HG03342 (cell line): ENCODE measurements at regions not wholly inside any gene's neighbourhood (a gene's known extent, or its start where the extent isn't known, plus 50 kb on each side); places are given as distances from the start of the nearest gene placed in this dataset.

ENCODE experiments used
- ATAC-seq: cut with Tn5 transposase; IDR thresholded peaks from one replicate; pipeline ENCODE4 v1.9.1; 2021; ENCODE audit warnings: mild to moderate bottlenecking, moderate library complexity; ENCODE audit not compliant: unreplicated experiment

DNA sequence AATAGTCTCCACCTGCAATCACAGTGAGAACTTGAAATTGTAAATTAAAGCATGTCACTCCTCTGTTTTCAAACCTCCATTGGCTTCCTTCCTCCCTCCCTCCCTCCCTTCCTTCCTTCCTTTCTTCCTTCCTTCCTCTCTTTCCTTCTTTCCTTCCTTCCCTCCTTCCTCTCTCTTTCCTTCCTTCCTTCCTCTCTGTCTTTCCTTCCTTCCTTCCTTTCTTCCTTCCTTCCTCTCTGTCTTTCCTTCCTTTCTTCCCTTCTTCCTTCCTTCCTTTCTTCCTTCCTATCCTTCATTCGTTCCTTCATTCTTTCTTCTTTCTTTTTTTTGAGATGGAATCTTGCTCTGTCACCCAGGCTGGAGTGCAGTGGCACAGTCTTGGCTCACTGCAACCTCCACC lies 595.0 kb upstream of the ZNF608 start:
- ATAC-seq, result no peak

- ATAC-seq, result no peak
Measured at GRCh38 chr5:125343015-125343414, 596.6 kb upstream of the ZNF608 start.

DNA sequence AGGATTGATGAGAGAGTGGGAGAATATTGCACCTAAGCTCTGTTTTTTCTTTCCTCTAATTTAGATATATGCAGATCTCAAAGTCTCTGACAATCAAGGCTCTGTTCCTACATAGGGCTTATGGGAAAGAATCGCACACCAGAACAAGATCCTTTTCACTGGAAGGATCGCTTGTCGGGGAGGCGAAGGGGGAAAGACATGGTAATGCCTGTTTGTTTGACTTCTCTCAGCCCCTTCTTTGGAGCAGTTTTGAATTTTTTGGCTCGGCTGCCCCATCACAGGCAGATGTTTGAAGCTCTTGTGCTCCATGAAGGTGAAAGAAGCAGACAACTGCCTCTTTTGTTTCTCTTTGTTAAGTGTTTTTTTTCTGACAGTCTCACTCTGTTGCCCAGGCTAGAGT lies 599.9 kb upstream of the ZNF608 start:
- no peak for ATAC-seq

DNA sequence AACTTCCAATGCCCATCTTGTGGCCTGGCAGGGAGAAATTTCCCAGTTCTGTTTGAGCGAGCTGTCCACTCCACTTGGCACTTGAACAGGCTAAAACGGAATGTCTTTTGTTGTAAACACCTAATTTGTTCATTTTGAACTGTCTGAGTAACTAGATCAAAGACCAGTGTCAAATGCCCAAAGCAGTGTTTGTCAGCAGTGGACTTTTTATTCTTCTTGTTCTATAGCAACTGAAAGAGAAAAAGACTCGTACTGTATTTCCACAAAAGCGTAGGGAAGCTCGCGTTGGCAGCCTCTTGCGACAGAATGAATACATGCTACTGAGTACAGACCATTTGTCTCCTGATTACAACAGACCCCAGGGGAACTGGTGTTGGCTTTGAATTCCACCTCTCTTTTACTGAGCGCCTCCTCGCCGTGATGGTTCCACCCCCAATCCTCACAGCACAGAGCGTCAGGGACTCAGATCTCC lies 601.8 kb upstream of the ZNF608 start:
- no peak for ATAC-seq

DNA sequence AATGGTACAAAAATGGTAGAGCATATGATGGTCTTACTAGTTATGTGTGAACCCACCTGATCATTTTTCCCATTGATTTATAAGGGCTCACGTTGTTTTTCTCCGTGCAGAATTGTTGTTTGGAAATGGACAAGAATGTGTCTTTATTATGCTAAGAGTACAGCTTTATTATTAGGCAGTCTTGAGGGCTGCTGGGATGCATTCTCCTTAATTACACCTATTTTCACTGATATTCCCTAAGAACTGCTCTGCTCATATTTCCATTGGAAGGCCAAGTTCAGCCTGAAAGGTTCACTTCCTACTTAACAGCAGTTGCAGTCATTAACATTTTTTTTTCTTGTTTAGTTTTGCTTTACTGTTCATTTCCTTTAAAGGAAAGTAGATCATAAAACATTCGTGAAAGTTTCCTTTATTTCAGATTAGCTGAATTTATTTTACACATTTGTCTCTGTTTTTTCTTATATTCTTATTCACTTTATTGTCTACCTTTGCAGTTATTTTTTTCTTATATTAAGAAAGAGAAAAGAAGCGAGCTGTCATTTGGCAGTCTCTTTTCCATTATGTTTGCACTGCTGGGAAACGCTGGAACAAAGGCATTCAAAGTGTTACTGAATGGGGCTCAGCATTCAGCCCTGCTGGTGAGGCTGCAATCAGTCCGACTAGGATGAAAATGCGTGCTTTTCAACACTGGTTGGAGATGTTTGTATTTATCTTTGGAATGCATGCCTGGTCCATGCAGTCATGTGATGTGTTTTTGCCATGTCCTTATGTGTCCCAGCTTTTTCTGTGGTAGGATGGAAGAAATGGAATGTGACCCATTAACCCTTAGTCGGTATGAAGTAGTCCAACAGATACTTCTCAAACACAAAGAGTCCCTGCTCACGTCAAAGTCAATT lies 602.7 kb upstream of the ZNF608 start:
- no peak for ATAC-seq

DNA sequence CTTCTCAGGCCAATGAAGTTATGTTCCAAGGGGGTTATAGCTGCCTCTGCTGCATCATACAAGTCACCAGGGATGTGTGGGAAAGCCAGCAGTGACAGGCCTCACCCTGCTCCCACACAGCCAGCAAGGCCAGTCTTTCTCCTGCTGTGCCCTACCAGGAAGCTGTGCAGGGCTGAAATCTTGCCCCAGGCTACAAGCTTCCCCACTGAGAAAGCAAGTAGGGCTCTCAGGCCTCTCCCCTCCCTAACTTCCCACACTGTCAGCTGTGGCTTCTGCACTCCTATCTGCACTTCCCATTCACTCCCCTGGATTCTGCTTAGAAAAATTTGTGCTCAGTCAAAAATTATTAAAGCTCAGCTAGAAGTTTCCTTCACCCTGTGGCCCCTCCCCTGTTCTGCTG lies 611.2 kb upstream of the ZNF608 start:
- no peak for ATAC-seq

GRCh38 chr5:125365747-125366146 lies 619.3 kb upstream of the ZNF608 start:
- no peak for ATAC-seq

DNA sequence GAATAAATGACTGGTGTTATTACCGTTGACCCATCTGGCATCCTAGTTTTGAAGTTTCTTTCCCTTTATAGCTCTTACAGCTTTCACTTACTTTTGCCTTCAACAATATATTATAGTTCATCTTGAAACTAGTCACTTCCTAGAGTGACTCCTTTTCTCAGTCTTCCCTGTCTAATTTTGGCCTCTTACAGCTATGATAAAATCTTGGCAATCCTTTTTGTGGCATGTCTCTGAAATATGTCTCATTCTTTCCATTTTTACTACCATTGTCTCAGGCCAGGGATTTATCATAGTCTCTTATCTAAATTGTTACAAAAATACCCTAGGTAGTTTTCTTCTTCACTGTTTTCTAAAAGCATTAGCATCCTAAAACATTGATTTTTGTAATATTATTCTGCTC lies 621.3 kb upstream of the ZNF608 start:
- ATAC-seq, result no peak

DNA sequence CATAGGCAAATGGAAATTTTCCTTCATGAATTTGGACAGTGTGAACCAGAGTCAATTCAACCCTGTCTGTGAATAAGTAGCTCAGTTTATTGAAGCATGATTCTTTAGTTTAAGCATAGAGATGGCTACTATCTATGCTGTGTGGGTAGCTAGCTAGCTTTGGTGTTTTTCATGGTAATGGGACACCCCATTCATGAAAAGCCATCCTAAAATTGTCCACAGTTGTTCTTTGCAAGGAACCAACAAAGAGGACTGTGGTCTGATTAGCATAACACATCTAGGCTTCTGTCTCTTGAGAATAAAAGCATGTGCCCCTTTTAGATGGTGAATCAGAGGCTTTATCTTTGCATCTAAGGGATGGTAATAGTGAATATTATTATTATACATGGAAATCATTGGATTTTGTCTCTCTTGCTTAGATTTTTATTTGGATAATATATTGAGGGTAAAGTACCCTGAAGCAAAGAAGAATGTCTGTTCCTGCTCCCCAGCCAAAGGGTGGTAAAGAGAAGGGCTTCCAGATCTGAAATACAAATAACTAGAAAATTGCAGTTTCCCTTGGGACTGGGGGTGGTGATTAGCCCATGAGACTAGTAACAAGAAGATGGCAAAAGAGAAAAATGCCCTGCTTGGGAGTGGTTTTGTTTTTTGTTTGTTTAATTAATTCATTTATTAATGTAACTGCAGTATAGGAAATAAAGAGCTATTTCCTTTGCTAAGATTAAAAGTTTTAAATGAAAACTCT lies 624.2 kb upstream of the ZNF608 start:
- ATAC-seq, result no peak

GRCh38 chr5:125372694-125373631 lies 626.5 kb upstream of the ZNF608 start:
- no peak for ATAC-seq

GRCh38 chr5:125375143-125375542 lies 628.7 kb upstream of the ZNF608 start:
- ATAC-seq, result no peak

DNA sequence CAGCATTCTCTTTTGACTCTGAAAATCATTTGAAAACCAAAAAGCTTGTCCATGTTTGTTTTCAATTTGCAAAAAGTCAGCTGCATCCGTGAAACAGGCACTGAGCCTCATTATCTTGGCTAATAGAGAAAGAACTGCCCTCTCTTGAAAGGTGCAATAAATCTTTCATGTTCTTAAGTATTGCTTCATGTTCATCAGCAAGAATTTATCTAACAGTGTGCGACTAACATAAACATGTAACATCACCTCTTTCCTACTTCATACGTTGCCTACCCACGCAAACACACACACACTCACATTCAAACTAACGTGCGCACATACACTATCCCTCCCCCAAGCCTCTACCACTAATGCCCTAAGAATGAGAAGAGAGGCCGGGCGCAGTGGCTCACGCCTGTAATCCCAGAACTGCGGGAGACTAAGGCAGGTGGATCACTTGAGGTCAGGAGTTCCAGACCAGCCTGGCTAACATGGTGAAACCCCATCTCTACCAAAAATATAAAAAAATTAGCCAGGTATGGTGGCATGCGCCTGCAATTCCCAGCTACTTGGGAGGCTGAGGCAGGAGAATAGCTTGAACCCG lies 629.7 kb upstream of the ZNF608 start:
- no peak for ATAC-seq

DNA sequence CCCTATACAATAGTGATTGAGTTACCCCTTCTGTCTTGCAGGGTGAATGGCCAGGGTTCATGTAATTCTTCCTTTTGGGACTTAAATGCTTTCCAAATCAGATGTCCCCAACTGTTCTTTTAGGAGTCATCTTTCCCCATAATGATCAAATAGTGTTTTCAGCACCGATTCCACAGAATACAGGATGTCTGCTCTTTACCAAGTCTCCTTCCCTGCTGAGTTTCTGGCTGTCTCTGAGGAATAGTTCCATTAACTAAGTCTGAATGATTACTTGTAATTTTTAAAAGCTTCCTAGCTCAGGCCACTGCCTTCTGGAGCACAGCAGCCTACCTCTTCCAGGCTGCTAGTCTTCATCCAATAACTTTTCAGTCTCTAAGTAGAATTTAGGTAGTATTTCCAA lies 630.7 kb upstream of the ZNF608 start:
- no peak for ATAC-seq

DNA sequence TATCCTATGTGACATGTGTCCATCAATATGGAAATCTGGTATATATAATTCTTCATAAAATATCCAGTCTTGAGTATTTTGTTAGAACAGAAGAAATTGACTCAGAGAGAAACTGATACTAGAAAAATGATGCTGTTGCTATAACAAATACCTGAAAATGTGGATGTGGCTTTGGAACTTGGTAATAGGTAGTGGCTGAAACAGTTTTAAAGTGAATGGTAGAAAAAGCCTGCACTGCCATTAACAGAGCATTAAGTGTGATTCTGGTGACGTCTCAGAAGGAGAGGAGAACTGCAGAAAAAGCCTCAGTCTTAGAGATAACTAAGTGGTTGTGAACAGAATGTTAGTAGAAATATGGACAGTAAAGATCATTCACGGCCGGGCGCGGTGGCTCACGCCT lies 634.9 kb upstream of the ZNF608 start:
- no peak for ATAC-seq

GRCh38 chr5:125384071-125384470 lies 637.6 kb upstream of the ZNF608 start:
- no peak for ATAC-seq

DNA sequence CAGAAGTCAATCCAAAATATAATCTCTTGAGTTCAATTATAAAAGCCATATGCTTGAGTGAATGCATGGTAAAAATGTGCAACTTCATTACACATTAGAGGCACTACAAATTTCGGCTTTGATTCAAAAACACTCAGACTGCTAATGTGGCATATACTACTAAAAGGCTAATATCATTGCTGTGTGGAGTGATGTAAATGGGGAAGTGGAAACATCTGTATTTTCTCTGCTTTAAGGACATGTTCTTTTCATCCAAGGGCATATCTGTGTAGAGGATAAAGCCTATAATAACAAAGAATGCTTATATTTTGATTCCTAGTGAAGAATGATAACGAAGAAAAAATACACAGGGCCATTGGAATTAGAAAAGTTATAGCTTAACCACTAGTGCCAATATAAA lies 643.9 kb upstream of the ZNF608 start:
- no peak for ATAC-seq

- no peak for ATAC-seq
Measured at GRCh38 chr5:125393221-125393815, 646.9 kb upstream of the ZNF608 start.

DNA sequence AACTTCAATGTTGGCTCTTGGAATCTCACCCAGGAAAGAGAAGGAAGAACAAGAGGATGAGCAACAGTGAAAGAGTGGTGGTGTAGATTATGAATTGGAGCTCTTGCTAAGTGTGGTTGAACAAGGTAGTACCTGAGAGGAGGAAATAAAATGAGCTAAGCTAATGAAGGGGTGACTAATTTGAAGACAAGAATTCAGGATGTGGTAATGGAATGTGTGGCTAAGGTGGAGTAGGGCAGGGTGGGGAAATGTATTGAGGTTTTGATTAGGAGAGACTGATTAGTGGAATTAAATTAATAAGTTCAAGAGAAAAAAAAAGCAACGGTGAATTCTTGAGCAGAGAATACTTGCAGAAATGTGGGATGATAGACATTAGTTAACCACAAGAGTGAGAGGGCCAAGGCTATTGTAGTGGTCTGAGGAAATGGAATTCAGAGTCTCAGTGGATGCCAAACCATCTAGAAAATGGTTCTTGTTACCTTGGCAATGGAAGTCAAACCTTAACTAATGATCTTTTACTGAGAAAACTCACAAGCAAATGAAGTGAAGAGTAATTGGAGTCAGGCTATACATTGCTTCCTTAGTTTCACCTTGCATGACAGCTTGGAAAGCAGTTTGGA lies 648.3 kb upstream of the ZNF608 start:
- no peak for ATAC-seq

- ATAC-seq, result no peak
Measured at GRCh38 chr5:125396462-125396861, 650.0 kb upstream of the ZNF608 start.

DNA sequence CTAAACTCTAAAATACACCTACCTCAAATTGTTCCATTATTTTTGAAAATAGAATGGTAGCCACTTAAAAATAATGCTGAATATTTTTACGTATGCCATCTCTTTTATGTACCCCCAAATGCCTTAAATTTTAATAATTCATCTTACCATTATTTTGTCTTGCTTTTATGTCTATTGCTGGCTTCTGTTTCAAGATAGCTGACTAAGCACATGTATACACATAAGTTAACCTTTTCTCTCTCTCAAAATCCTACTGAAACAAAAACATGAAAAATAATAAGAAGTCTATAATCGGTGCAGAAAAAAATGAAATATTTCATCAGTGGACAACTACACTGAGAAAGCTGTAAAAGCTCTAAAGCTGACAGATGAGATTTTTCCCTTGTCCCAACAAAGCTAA lies 652.0 kb upstream of the ZNF608 start:
- no peak for ATAC-seq
